ENCODE measurements at regions not wholly inside any gene's neighbourhood (a gene's known extent, or its start where the extent isn't known, plus 50 kb on each side); places are given as distances from the start of the nearest gene placed in this dataset.

DNA sequence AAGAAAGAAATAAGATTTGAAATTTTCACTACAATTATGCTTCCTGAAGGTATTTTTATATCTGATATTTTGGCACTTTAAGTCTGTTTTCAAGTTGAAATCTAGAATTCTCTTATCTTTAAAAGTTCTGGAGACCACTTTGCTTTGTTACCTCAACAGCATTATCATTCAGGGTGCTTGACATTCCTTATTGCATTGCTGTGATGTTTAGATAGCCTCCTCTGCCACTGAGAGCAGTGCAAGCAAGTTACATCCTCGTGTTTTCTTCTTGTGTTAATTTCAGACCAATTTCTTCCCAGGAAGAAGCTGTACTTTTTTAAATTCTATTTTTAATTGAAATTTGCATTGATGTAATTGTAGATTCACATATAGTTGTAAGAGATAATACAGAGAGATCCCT is 333.9 kb upstream of the KIRREL3 start:
- in situ Hi-C loops (cut with MboI; ENCODE audit: low pct_unique_long_range_greater_than_20kb in 2 of 9, low sequenced_read_pairs in 9 of 9, unreplicated experiment in 9 of 9) = loop anchor here in 3 of 9 experiments (25.0 kb wide), 2 partner anchors 322 to 897 kb away; partner anchors contain the start of gene KIRREL3 (in 2 of the 3)
- no peak overlapping the region for H3K4me3 ChIP-seq
- ATAC-seq (replicated peaks in 6 of 8) = no peak
- H3K4me1 ChIP-seq (replicated peaks in 1 of 2) = no peaks in the 10 kb centered on the region
- no peak overlapping the region for H3K27ac ChIP-seq
- 0 to 89% (median 80%) methylated on average over 1 of the region's 1 CpG; no CpG with 5 or more reads in 3 of the 10 experiments for WGBS, 10 experiments

DNA sequence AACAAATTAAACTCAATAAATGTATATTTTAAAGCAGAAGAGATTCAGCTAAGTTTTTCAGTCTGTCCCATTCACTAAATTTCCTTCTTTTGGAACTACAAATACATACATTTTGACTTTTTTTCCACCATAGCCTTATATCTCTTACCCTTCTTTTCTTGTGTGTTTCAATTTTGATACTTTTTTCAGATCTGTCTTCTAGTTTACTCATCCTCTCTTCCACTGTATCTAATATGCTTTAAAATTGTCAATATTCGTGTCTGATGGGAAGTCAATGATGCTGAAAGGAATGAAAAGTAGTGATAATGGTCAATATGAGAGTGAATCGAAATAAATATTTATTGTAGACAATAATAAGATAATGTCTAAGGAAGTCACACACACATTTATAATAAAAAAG is 332.3 kb upstream of the KIRREL3 start:
- WGBS, 10 experiments = 0 to 89% (median 58%) methylated on average over 2 of the region's 2 CpGs; no CpG with 5 or more reads in 1 of the 10 experiments
- no peak for ATAC-seq (replicated peaks in 6 of 8)
- in situ Hi-C loops (cut with MboI; ENCODE audit: low pct_unique_long_range_greater_than_20kb in 2 of 9, low sequenced_read_pairs in 9 of 9, unreplicated experiment in 9 of 9) = loop anchor here in 3 of 9 experiments (25.0 kb wide), 2 partner anchors 321 to 896 kb away; partner anchors contain the start of gene KIRREL3 (in 2 of the 3)
- H3K4me3 ChIP-seq = no peak overlapping the region
- H3K27ac ChIP-seq = no peak overlapping the region
- H3K4me1 ChIP-seq (replicated peaks in 1 of 2) = no peaks in the 10 kb centered on the region

DNA sequence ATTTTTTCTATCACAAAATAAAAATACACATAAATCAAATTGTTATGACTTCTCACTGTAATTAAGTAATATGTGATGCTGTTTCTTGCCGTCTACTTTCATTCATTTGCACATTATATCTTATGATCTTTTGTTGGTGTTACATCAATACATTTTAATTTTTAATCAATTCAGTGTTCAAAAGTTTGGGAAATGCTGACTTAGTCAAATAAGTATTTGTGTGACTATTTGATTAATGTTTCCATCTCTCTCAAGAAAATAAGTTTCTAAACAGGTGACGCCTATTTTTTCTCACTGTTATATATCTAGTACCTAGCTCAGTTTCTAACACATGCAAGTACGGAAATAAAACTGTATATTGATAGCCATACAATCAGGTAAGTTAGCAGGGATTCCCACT is 329.5 kb upstream of the KIRREL3 start:
- WGBS, 10 experiments = 6 to 83% (median 63%) methylated on average over 2 to 3 of the region's 3 CpGs; no CpG with 5 or more reads in 1 of the 10 experiments
- H3K4me1 ChIP-seq (replicated peaks in 1 of 2) = no peaks in the 10 kb centered on the region
- no peak for ATAC-seq (replicated peaks in 6 of 8)
- H3K27ac ChIP-seq = no peak overlapping the region
- H3K4me3 ChIP-seq = no peak overlapping the region
- in situ Hi-C loops (cut with MboI; ENCODE audit: low pct_unique_long_range_greater_than_20kb in 2 of 9, low sequenced_read_pairs in 9 of 9, unreplicated experiment in 9 of 9) = loop anchor here in 3 of 9 experiments (25.0 kb wide), 2 partner anchors 318 to 893 kb away; partner anchors contain the start of gene KIRREL3 (in 2 of the 3)

DNA sequence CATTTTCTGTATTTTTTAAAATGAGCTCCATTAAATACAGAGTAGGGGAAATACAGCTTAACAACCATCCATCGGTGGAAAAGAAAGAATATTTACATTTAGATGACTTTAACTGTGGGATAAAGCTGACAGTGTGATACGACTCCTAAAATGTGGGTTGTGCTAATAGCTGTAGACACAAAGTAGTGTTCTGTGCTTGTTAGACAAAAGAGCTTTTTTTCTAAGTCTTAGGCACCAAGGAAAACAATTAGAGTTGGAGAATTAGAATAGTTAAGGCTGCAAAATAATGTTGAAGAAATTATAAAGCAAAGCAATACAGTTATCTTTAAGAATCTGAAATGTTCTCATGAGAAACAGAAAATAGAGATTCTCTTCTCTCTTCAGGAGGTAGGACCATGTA is 307.7 kb upstream of the KIRREL3 start:
- Histone ChIP-seq H3K4me3 (no peak overlapping the region), H3K4me1 (replicated peaks in 1 of 2) (no peaks in the 10 kb centered on the region), H3K27ac (no peak overlapping the region)
- no peak for ATAC-seq (replicated peaks in 6 of 8)
- in situ Hi-C loops (cut with MboI; ENCODE audit: low pct_unique_long_range_greater_than_20kb in 2 of 9, low sequenced_read_pairs in 9 of 9, unreplicated experiment in 9 of 9) = no loop called here
- 0 to 90% (median 61%) methylated on average over 1 to 2 of the region's 2 CpGs; no CpG with 5 or more reads in 1 of the 10 experiments for WGBS, 10 experiments

DNA sequence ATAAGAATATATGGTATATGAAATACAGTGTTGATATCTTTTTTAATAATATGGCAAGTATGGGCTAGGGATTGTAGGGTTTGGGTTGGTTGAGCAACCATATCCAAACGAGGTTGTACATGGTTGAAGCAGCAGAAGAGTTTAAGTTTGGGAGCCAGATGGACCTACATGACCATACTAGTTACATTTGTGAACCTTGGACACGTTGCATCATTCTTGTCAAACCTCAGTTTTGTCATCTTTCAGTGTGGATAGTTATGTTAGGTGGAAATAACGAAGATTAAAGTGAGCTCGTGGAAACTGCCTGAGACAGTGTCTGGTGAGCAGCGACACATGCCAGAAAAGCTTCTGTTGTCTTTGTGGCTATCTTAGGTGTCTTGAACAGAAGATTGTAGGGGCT is 307.1 kb upstream of the KIRREL3 start:
- Histone ChIP-seq H3K4me3 (no peak overlapping the region), H3K4me1 (replicated peaks in 1 of 2) (no peaks in the 10 kb centered on the region), H3K27ac (no peak overlapping the region)
- no peak for ATAC-seq (replicated peaks in 6 of 8)
- WGBS, 10 experiments = 0 to 93% (median 60%) methylated on average over 1 to 5 of the region's 5 CpGs; no CpG with 5 or more reads in 1 of the 10 experiments
- in situ Hi-C loops (cut with MboI; ENCODE audit: low pct_unique_long_range_greater_than_20kb in 2 of 9, low sequenced_read_pairs in 9 of 9, unreplicated experiment in 9 of 9) = no loop called here

DNA sequence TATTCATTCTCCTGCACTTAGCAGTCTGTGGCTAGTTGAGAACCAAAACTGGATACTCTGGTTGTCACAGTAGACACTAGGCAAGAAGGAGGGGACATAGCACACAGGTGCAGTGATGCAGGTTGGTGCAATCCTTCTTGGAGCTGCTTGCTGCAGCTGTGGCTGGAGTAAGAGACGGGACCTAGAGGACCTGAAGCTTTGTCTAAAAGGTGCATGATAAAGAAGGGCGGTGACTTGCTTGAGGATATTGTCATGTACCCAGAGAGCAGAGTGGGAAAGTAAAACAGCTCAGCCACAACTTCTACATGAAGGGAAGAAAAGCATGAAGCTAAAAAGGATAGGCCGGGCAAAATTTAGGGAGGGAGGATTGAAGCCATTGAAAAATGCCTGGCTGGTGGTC is 304.1 kb upstream of the KIRREL3 start:
- Histone ChIP-seq H3K4me3 (no peak overlapping the region), H3K4me1 (replicated peaks in 1 of 2) (no peaks in the 10 kb centered on the region), H3K27ac (no peak overlapping the region)
- 0 to 93% (median 58%) methylated on average over 1 to 3 of the region's 3 CpGs; no CpG with 5 or more reads in 1 of the 10 experiments for WGBS, 10 experiments
- no peak for ATAC-seq (replicated peaks in 6 of 8)
- in situ Hi-C loops (cut with MboI; ENCODE audit: low pct_unique_long_range_greater_than_20kb in 2 of 9, low sequenced_read_pairs in 9 of 9, unreplicated experiment in 9 of 9) = no loop called here

DNA sequence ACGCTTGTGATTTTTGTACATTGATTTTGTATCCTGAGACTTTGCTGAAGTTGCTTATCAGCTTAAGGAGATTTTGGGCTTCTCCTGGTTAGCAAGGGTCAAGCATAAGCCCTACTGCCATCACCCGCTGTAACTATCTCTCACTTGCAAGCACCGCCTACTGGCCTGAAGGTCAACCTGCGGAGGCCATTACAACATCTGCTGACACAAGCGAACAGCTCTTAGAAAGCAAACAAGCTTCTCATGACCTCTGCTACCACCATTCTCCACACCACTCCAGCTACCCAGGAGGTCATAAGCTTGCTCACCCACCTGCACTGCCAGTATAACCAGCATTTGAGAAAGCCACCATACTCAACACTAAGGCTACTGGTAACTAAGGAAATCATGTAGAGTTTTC is 288.4 kb upstream of the KIRREL3 start:
- in situ Hi-C loops (cut with MboI; ENCODE audit: low pct_unique_long_range_greater_than_20kb in 2 of 9, low sequenced_read_pairs in 9 of 9, unreplicated experiment in 9 of 9) = no loop called here
- Histone ChIP-seq H3K4me3 (no peak overlapping the region), H3K4me1 (replicated peaks in 1 of 2) (no peaks in the 10 kb centered on the region), H3K27ac (no peak overlapping the region)
- ATAC-seq (replicated peaks in 6 of 8) = no peak
- WGBS, 10 experiments = 100% methylated on average over 2 of the region's 5 CpGs; no CpG with 5 or more reads in 9 of the 10 experiments

DNA sequence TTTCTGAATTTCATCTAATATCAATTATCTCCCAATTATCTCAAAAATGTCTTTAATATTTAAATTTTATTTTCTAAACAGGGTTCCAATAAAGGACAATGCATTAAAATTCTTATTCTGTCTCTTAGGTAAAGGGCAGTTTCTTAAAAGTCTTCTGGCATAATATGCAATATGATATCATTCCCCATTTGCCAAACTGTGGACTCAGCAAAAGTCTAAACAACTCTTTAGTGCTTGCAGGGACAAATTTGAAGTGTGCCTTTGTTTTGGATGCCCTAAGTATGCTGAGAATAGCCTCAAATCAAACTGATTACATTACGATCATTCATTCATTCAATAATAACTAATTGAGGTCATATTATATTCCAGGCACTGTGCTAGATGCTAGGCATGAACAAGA is 281.0 kb upstream of the KIRREL3 start:
- no peak for ATAC-seq (replicated peaks in 6 of 8)
- no peaks in the 10 kb centered on the region for H3K4me1 ChIP-seq (replicated peaks in 1 of 2)
- in situ Hi-C loops (cut with MboI; ENCODE audit: low pct_unique_long_range_greater_than_20kb in 2 of 9, low sequenced_read_pairs in 9 of 9, unreplicated experiment in 9 of 9) = no loop called here
- H3K4me3 ChIP-seq = no peak overlapping the region
- 0 to 100% (median 94%) methylated on average over 1 of the region's 1 CpG; no CpG with 5 or more reads in 2 of the 10 experiments for WGBS, 10 experiments
- H3K27ac ChIP-seq = no peak overlapping the region

DNA sequence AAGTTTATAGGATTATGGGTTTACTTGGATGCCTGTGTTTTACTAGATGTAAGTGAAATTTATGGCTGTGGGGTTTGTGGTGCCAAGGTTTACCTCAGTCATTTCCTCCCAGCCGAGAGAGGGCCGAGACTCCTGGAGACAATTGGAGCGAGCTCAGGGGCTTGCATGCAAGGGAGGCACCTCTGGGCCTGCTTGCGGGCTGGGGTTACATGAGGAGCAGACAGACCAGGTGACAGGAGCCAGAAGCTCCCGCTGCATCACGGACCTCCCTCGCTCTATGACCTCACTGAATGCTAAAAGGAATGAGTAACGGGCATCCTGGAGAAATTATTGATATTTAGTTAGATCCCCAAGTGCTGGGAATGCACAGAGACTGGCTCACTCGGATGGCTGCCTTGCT is 275.2 kb upstream of the KIRREL3 start:
- Histone ChIP-seq H3K27ac (no peak overlapping the region), H3K4me1 (replicated peaks in 1 of 2) (peaks cover 2 to 7% of the 10 kb centered on the region in 2 donors), H3K4me3 (no peak overlapping the region)
- in situ Hi-C loops (cut with MboI; ENCODE audit: low pct_unique_long_range_greater_than_20kb in 2 of 9, low sequenced_read_pairs in 9 of 9, unreplicated experiment in 9 of 9) = no loop called here
- WGBS, 10 experiments = 0 to 100% (median 80%) methylated on average over 1 to 5 of the region's 9 CpGs; no CpG with 5 or more reads in 4 of the 10 experiments
- ATAC-seq (replicated peaks in 6 of 8) = peak in 7 of 8 experiments; percentile 18 to 91 (median 76)

DNA sequence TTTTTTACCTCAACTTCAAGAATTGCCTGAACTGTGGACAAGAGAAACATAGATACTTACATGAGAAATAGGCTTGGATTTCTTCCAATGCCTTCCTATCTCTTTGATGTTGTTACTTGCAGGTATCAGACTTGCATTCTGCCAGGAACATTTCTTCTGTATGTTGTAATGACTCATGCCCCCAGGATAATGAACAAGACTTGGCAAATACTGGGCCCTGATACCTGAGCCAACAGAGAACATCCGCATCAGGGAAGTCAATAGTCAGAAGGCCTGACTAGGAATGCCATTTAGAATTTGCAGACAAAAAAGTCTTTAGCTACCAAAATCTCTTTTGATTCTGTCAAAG is 273.7 kb upstream of the KIRREL3 start:
- in situ Hi-C loops (cut with MboI; ENCODE audit: low pct_unique_long_range_greater_than_20kb in 2 of 9, low sequenced_read_pairs in 9 of 9, unreplicated experiment in 9 of 9) = no loop called here
- no peak for ATAC-seq (replicated peaks in 6 of 8)
- no peak overlapping the region for H3K4me3 ChIP-seq
- H3K27ac ChIP-seq = no peak overlapping the region
- WGBS, 10 experiments = 40 to 100% (median 83%) methylated on average over 1 of the region's 1 CpG; no CpG with 5 or more reads in 2 of the 10 experiments
- H3K4me1 ChIP-seq (replicated peaks in 1 of 2) = peaks cover 2 to 7% of the 10 kb centered on the region in 2 donors

DNA sequence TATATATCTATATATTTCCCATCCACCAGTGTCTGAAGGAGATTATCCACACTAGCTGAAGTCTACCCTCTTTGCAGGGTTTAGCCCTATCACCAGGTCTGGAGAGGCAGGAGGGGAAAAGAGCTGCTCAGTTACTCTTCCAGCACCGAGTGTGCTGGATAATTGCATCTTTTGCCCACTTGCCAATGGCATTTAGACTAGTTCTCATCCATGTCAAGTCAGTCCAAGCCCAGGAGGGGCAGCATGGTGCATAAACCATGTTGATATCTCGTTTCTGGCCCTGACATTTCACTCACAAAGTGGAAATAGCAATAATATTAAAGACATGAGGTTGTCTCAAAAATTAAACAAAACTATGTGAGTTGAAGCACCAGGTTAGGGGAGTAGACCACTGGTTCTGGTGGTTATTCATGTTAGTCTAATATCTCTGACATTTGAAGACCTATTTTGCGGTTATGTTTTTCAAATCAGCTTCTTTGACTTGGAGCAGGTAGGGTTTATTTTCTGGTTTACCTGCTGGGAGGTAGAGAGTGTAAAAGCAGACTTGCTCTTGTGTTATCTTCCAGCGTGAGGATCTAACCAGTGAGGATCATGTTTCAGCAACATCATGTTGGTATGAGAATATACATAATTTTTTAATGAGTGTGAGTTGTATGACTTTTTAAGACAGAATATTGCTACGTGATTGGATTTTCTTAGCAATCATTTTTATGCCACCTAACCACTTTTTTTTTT is 273.2 kb upstream of the KIRREL3 start:
- Histone ChIP-seq H3K27ac (no peak overlapping the region), H3K4me1 (replicated peaks in 1 of 2) (peaks cover 2 to 7% of the 10 kb centered on the region in 2 donors), H3K4me3 (no peak overlapping the region)
- no peak for ATAC-seq (replicated peaks in 6 of 8)
- in situ Hi-C loops (cut with MboI; ENCODE audit: low pct_unique_long_range_greater_than_20kb in 2 of 9, low sequenced_read_pairs in 9 of 9, unreplicated experiment in 9 of 9) = no loop called here
- WGBS, 10 experiments = 5 to 89% (median 68%) methylated on average over 1 to 5 of the region's 5 CpGs

DNA sequence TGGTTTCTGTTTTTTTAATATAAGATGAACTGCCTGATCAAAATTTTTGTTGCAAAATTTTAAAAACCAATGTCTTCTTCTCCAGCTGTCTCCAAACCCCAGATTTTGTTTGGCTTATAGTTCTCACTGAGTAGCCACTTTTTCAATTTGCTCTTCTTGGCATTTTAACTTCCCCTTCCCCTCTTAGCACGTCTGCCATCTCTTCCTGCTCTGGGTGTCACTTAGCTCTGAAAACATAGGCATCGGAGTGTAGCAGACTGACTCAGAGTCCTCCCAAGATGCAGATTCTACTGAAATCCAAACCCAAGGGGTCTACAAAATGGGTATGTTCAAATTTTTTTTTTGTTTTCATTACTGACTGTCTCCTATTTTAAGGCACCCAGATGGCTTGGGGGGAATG is 270.3 kb upstream of the KIRREL3 start:
- Histone ChIP-seq H3K4me1 (replicated peaks in 1 of 2) (peaks cover 2 to 3% of the 10 kb centered on the region in 2 donors), H3K4me3 (no peak overlapping the region), H3K27ac (no peak overlapping the region)
- ATAC-seq (replicated peaks in 6 of 8) = no peak
- 0 to 100% (median 50%) methylated on average over 1 to 2 of the region's 2 CpGs; no CpG with 5 or more reads in 1 of the 10 experiments for WGBS, 10 experiments
- in situ Hi-C loops (cut with MboI; ENCODE audit: low pct_unique_long_range_greater_than_20kb in 2 of 9, low sequenced_read_pairs in 9 of 9, unreplicated experiment in 9 of 9) = no loop called here

DNA sequence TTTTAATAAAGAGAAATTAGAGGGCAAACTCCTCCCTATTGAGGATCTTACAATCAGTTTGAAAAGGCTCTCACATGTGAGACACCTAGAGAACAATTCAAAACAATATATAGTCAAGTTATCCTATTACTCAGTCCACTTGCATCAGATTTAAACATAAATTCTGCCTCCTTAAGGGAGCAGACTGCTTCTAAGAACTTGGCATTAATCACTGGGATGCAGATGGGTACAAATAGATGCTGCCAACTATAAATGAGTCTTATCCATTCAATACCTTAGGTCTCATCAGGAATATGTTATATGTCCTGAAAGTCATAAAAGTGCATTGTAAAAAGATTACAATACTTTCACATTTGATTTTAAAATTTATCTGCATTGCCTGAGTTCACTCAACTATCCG is 269.3 kb upstream of the KIRREL3 start:
- in situ Hi-C loops (cut with MboI; ENCODE audit: low pct_unique_long_range_greater_than_20kb in 2 of 9, low sequenced_read_pairs in 9 of 9, unreplicated experiment in 9 of 9) = no loop called here
- ATAC-seq (replicated peaks in 6 of 8) = peak in 2 of 8 experiments; percentile 17 to 36

DNA sequence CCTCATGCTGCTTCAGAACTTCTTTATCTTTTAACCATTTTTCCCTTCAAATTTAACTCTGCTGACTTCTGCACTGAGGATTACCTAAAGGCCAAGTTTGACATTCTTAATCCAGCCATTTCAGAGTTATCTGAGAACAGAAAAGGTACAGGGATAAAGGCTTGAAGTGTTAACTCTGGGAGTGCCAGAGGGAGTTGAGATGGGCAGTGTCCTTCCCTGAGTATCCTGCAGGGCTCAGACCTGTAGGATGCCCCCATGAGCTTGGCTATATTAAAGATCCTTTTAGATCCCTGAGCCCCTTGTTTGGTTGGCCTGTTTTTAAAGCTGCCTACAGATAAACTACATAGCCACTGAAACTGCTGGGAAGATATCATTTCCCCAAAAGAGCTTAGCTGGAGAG is 268.4 kb upstream of the KIRREL3 start:
- no peak for ATAC-seq (replicated peaks in 6 of 8)
- no peaks in the 10 kb centered on the region for H3K4me1 ChIP-seq (replicated peaks in 1 of 2)
- no peak overlapping the region for H3K27ac ChIP-seq
- in situ Hi-C loops (cut with MboI; ENCODE audit: low pct_unique_long_range_greater_than_20kb in 2 of 9, low sequenced_read_pairs in 9 of 9, unreplicated experiment in 9 of 9) = no loop called here
- H3K4me3 ChIP-seq = no peak overlapping the region

More for the DNA sequence above, 269.3 kb upstream of the KIRREL3 start:
- Histone ChIP-seq H3K4me3 (no peak overlapping the region), H3K4me1 (replicated peaks in 1 of 2) (no peaks in the 10 kb centered on the region), H3K27ac (no peak overlapping the region)
- WGBS, 10 experiments = 22 to 100% (median 90%) methylated on average over 1 of the region's 1 CpG; no CpG with 5 or more reads in 2 of the 10 experiments
